ENCODE measurements at regions not wholly inside any gene's neighbourhood (a gene's known extent, or its start where the extent isn't known, plus 50 kb on each side); places are given as distances from the start of the nearest gene placed in this dataset.
A peak's percentile ranks its signal among the peaks of the same experiment; 100 is the strongest.

DNA sequence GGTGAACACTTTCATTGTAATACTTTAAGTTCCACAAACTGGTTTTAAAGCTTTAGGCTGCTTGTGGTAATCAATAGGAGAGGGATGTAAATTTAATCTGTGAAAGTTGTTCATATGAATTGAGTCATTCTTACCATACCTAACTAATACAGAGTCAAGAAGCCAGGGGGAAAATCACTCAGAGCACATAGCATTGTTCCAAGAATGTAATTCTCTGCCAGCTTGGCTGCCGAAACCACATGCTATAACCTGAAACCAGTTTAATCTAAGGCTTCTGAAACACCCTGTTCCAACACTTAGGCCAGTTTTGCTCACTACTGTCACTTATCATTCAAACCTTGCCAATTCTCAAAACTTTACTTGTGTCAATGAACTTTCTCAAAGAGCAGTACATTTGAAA, 528.8 kb upstream of the GRAMD2B start:
- H3F3A ChIP-seq (ENCODE audit: low read depth), result no peaks in the 10 kb centered on the region
- no peak overlapping the region for H3K9ac ChIP-seq
- peak overlapping the region; percentile 76 for H2AFZ ChIP-seq (replicated peaks)
- no peak for TF ChIP-seq EZH2phosphoT487 (IDR thresholded peaks at IDR 0.05)
- TF ChIP-seq EZH2 (IDR thresholded peaks at IDR 0.05), result no peak
- TF ChIP-seq, protein P1, sequence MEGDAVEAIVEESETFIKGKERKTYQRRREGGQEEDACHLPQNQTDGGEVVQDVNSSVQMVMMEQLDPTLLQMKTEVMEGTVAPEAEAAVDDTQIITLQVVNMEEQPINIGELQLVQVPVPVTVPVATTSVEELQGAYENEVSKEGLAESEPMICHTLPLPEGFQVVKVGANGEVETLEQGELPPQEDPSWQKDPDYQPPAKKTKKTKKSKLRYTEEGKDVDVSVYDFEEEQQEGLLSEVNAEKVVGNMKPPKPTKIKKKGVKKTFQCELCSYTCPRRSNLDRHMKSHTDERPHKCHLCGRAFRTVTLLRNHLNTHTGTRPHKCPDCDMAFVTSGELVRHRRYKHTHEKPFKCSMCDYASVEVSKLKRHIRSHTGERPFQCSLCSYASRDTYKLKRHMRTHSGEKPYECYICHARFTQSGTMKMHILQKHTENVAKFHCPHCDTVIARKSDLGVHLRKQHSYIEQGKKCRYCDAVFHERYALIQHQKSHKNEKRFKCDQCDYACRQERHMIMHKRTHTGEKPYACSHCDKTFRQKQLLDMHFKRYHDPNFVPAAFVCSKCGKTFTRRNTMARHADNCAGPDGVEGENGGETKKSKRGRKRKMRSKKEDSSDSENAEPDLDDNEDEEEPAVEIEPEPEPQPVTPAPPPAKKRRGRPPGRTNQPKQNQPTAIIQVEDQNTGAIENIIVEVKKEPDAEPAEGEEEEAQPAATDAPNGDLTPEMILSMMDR (IDR thresholded peaks at IDR 0.05), result no peak
- no peaks in the 10 kb centered on the region for H4K20me1 ChIP-seq (ENCODE audit: low read depth)
- Mint-ChIP-seq H3K9me3 (peaks cover 4% of the 10 kb centered on the region), H3K27me3 (ENCODE audit: insufficient read depth, low read depth) (no peaks in the 10 kb centered on the region), H3K4me1 (peaks cover 11% of the 10 kb centered on the region), H3K4me3 (no peak overlapping the region), H3K36me3 (no peaks in the 10 kb centered on the region), H3K27ac (no peak overlapping the region)
- no peak overlapping the region for H3K27ac ChIP-seq
- no peaks in the 10 kb centered on the region for H3K36me3 ChIP-seq
- no peak overlapping the region for H3K4me2 ChIP-seq
- H3K27me3 ChIP-seq, result no peaks in the 10 kb centered on the region
- no peaks in the 10 kb centered on the region for H3K4me1 ChIP-seq
- H3K4me3 ChIP-seq, result no peak overlapping the region
- DNase-seq (ENCODE audit: low spot score), result peak; percentile 5
- H3K79me2 ChIP-seq (ENCODE audit: low read depth), result no peaks in the 10 kb centered on the region
- no peaks in the 10 kb centered on the region for H3K9me3 ChIP-seq (ENCODE audit: low read depth)

DNA sequence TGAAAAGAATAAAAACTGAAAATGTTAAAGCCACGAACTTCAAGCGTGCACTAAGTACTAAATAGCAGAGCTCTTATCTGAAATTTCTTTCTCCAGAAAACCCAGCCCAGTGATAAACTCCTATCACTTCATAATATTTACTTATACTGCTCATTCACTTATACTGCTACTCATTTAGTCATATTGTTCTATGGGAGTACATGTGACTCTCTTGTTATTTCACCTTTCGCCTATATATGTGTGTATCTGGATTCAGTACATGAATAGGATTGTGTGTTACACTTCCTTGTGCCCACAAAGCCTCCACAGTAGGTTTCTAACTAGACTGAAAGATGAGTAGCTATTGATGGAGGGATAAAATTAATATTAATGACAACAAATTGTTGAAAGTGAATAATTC, 526.8 kb upstream of the GRAMD2B start:
- Mint-ChIP-seq H3K27me3 (ENCODE audit: insufficient read depth, low read depth) (no peaks in the 10 kb centered on the region), H3K4me3 (no peak overlapping the region)

DNA sequence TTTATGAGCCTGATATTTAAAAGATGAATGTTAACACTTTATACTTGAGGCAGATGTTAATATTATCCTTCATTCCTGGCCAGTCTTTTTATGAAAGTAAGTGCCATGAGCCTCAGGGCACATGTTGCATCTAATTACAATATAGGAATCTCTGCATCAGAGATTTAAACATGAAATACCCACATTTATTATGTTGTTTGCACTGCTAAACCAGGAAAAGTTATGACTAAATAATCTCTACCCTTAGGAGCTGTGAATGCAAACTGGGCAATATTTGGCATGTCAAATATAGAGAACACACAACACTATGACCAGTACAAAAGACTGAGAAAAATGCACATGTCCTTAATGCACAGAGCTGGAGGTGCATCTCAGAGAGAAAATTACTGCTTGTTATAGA, 526.1 kb upstream of the GRAMD2B start:
- Histone ChIP-seq H4K20me1 (ENCODE audit: low read depth) (no peaks in the 10 kb centered on the region), H2AFZ (replicated peaks) (peak overlapping the region; percentile 6), H3K4me1 (no peaks in the 10 kb centered on the region), H3F3A (ENCODE audit: low read depth) (no peaks in the 10 kb centered on the region), H3K27me3 (no peaks in the 10 kb centered on the region), H3K4me3 (no peak overlapping the region), H3K27ac (no peak overlapping the region), H3K4me2 (no peak overlapping the region), H3K36me3 (no peaks in the 10 kb centered on the region), H3K9ac (no peak overlapping the region), H3K79me2 (ENCODE audit: low read depth) (no peaks in the 10 kb centered on the region), H3K9me3 (ENCODE audit: low read depth) (no peaks in the 10 kb centered on the region)
- TF ChIP-seq, protein P1 (IDR thresholded peaks at IDR 0.05), result no peak
- TF ChIP-seq EZH2 (IDR thresholded peaks at IDR 0.05), result no peak
- no peak for TF ChIP-seq EZH2phosphoT487 (IDR thresholded peaks at IDR 0.05)
- Mint-ChIP-seq H3K27me3 (ENCODE audit: insufficient read depth, low read depth) (no peaks in the 10 kb centered on the region), H3K27ac (no peak overlapping the region), H3K36me3 (no peaks in the 10 kb centered on the region), H3K4me3 (no peak overlapping the region), H3K4me1 (peaks cover 11% of the 10 kb centered on the region), H3K9me3 (peaks cover 2% of the 10 kb centered on the region)
- no peak for DNase-seq (ENCODE audit: low spot score)

More for the DNA sequence above, 526.8 kb upstream of the GRAMD2B start:
- H3K9me3 Mint-ChIP-seq, result peaks cover 4% of the 10 kb centered on the region
- H4K20me1 ChIP-seq (ENCODE audit: low read depth), result no peaks in the 10 kb centered on the region
- no peaks in the 10 kb centered on the region for H3K36me3 Mint-ChIP-seq
- H3K4me2 ChIP-seq, result no peak overlapping the region
- H3K4me3 ChIP-seq, result no peak overlapping the region
- H3F3A ChIP-seq (ENCODE audit: low read depth), result no peaks in the 10 kb centered on the region
- no peak overlapping the region for H3K9ac ChIP-seq
- H3K27ac ChIP-seq, result no peak overlapping the region
- peaks cover 11% of the 10 kb centered on the region for H3K4me1 Mint-ChIP-seq
- no peak for DNase-seq (ENCODE audit: low spot score)
- H3K79me2 ChIP-seq (ENCODE audit: low read depth), result no peaks in the 10 kb centered on the region
- TF ChIP-seq EZH2phosphoT487 (IDR thresholded peaks at IDR 0.05) (no peak), EZH2 (IDR thresholded peaks at IDR 0.05) (no peak)
- TF ChIP-seq, protein P1 (IDR thresholded peaks at IDR 0.05), result no peak
- H3K27me3 ChIP-seq, result no peaks in the 10 kb centered on the region
- H3K4me1 ChIP-seq, result no peaks in the 10 kb centered on the region
- no peak overlapping the region for H3K27ac Mint-ChIP-seq
- H3K36me3 ChIP-seq, result no peaks in the 10 kb centered on the region
- H2AFZ ChIP-seq (replicated peaks), result no peak overlapping the region
- no peaks in the 10 kb centered on the region for H3K9me3 ChIP-seq (ENCODE audit: low read depth)
